MM.1S (cell line): ENCODE measurements at regions not wholly inside any gene's neighbourhood (a gene's known extent, or its start where the extent isn't known, plus 50 kb on each side); places are given as distances from the start of the nearest gene placed in this dataset.

Source experiments
- CTCF ChIP-seq: fragments of 300-600 bp; sonication (generic); IDR thresholded peaks from 2 replicates; pipeline ENCODE4 v1.5.1; 2016; ENCODE audit warnings: antibody characterized with exemption, low read length, mixed read lengths
- EZH2 ChIP-seq: fragments of 300-600 bp; sonication (generic); optimal IDR thresholded peaks from 2 replicates; pipeline ENCODE3; 2017; ENCODE audit warnings: low read depth, mild to moderate bottlenecking, antibody characterized with exemption, low read length, mixed read lengths

GRCh38 chr19:27751044-27751391, 1461.9 kb downstream of the UQCRFS1 start:
- TF ChIP-seq CTCF (no peak), EZH2 (no peak)
